CD8-positive, alpha-beta memory T cell (primary cell): ENCODE measurements at regions not wholly inside any gene's neighbourhood (a gene's known extent, or its start where the extent isn't known, plus 50 kb on each side); places are given as distances from the start of the nearest gene placed in this dataset.

Experiments used
- CTCF ChIA-PET: fragments of 350-600 bp; sonication (Branson Sonifier 250); formaldehyde crosslinking; loops from one replicate; lab custom pipeline; 2021; ENCODE audit warnings: antibody characterized with exemption; lab: Charles Lee
- POLR2A ChIA-PET: fragments of 350-600 bp; sonication (Branson Sonifier 250); formaldehyde crosslinking; loops from one replicate; lab custom pipeline; 2021; ENCODE audit warnings: antibody characterized with exemption; lab: Charles Lee
- DNase-seq, 5 donors: peaks; one replicate each; pipeline versions ENCODE4 v3.0.0 to v3.0.0-alpha.2; 2020 to 2022; ENCODE audit warnings: mixed read lengths in 1 of 5
- H3K27ac ChIP-seq: one replicate; pipeline ENCODE4 v1.7.0; 2013; ENCODE audit warnings: low read depth, mild to moderate bottlenecking, low read length, moderate library complexity
- H3K27me3 ChIP-seq: 2 replicates; pipeline ENCODE4 v1.7.0; 2013; ENCODE audit warnings: low read length, mild to moderate bottlenecking; ENCODE audit not compliant: insufficient read depth, poor library complexity, severe bottlenecking
- H3K36me3 ChIP-seq: 2 replicates; pipeline ENCODE4 v1.7.0; 2013; ENCODE audit warnings: mild to moderate bottlenecking, low read length, moderate library complexity; ENCODE audit not compliant: insufficient read depth
- H3K4me1 ChIP-seq: 2 replicates; pipeline ENCODE4 v1.7.0; 2013; ENCODE audit warnings: mild to moderate bottlenecking, low read length, moderate library complexity; ENCODE audit not compliant: insufficient read depth
- H3K4me3 ChIP-seq: 2 replicates; pipeline ENCODE4 v1.7.0; 2013; ENCODE audit warnings: mild to moderate bottlenecking, low read length
- H3K9me3 ChIP-seq: 2 replicates; pipeline ENCODE4 v1.7.0; 2013; ENCODE audit warnings: mild to moderate bottlenecking, low read length
- H3K27ac Mint-ChIP-seq, 8 donors: one replicate each; pipeline ENCODE4 v1.8.0; 2020 to 2021; ENCODE audit warnings: mixed read lengths in 8 of 8, mild to moderate bottlenecking in 6 of 8, inconsistent platforms in 3 of 8, moderate library complexity in 3 of 8
- H3K27me3 Mint-ChIP-seq, 2 donors: one replicate each; pipeline ENCODE4 v1.8.0; 2020 to 2021; ENCODE audit warnings: mixed read lengths in 2 of 2, mild to moderate bottlenecking in 1 of 2, moderate library complexity in 1 of 2
- H3K36me3 Mint-ChIP-seq, 3 donors: one replicate each; pipeline ENCODE4 v1.8.0; 2020 to 2021; ENCODE audit warnings: mixed read lengths in 3 of 3, inconsistent platforms in 1 of 3, mild to moderate bottlenecking in 1 of 3
- H3K4me1 Mint-ChIP-seq, 3 donors: one replicate each; pipeline ENCODE4 v1.8.0; 2020 to 2021; ENCODE audit warnings: mixed read lengths in 3 of 3, inconsistent platforms in 1 of 3, mild to moderate bottlenecking in 1 of 3
- H3K4me3 Mint-ChIP-seq, 7 donors: one replicate each; pipeline ENCODE4 v1.8.0; 2020 to 2021; ENCODE audit warnings: mixed read lengths in 7 of 7, mild to moderate bottlenecking in 6 of 7, moderate library complexity in 4 of 7, inconsistent platforms in 2 of 7
- H3K9me3 Mint-ChIP-seq, 5 donors: one replicate each; pipeline ENCODE4 v1.8.0; 2020 to 2022; ENCODE audit warnings: mixed read lengths in 5 of 5, mild to moderate bottlenecking in 3 of 5, moderate library complexity in 2 of 5, inconsistent platforms in 1 of 5

- no peaks in the 10 kb centered on the region for H3K4me1 ChIP-seq
- no peaks in the 10 kb centered on the region for H3K36me3 ChIP-seq
- no peaks in the 10 kb centered on the region for H3K9me3 ChIP-seq
- Mint-ChIP-seq H3K36me3 (no peaks in the 10 kb centered on the region), H3K9me3 (no peaks in the 10 kb centered on the region), H3K27me3 (no peaks in the 10 kb centered on the region), H3K4me1 (no peaks in the 10 kb centered on the region), H3K4me3 (no peak overlapping the region), H3K27ac (no peak overlapping the region)
- H3K27me3 ChIP-seq: no peaks in the 10 kb centered on the region
- no peak for DNase-seq
- POLR2A ChIA-PET: no interaction called here
- no peak overlapping the region for H3K27ac ChIP-seq
- H3K4me3 ChIP-seq: no peak overlapping the region
- CTCF ChIA-PET: no interaction called here
Observed at GRCh38 chr3:34212175-34212574, 413.7 kb downstream of the PDCD6IP start.

GRCh38 chr3:34212656-34213055, 414.2 kb downstream of the PDCD6IP start:
- Histone ChIP-seq H3K9me3 (no peaks in the 10 kb centered on the region), H3K4me1 (no peaks in the 10 kb centered on the region), H3K4me3 (no peak overlapping the region), H3K27me3 (no peaks in the 10 kb centered on the region), H3K27ac (no peak overlapping the region), H3K36me3 (no peaks in the 10 kb centered on the region)
- H3K4me1 Mint-ChIP-seq: no peaks in the 10 kb centered on the region
- no peak overlapping the region for H3K27ac Mint-ChIP-seq
- H3K4me3 Mint-ChIP-seq: no peak overlapping the region
- POLR2A ChIA-PET: no interaction called here
- no peaks in the 10 kb centered on the region for H3K9me3 Mint-ChIP-seq
- no peak for DNase-seq
- H3K36me3 Mint-ChIP-seq: no peaks in the 10 kb centered on the region
- CTCF ChIA-PET: no interaction called here
- no peaks in the 10 kb centered on the region for H3K27me3 Mint-ChIP-seq

- Mint-ChIP-seq H3K4me1 (no peaks in the 10 kb centered on the region), H3K9me3 (no peaks in the 10 kb centered on the region), H3K4me3 (no peak overlapping the region), H3K27ac (peak overlapping the region in 1 of 8 donors; percentile 34), H3K27me3 (peaks cover 0 to 5% of the 10 kb centered on the region in 2 donors), H3K36me3 (no peaks in the 10 kb centered on the region)
- H3K36me3 ChIP-seq: no peaks in the 10 kb centered on the region
- H3K9me3 ChIP-seq: no peaks in the 10 kb centered on the region
- H3K27ac ChIP-seq: no peak overlapping the region
- no peaks in the 10 kb centered on the region for H3K4me1 ChIP-seq
- no peaks in the 10 kb centered on the region for H3K27me3 ChIP-seq
- POLR2A ChIA-PET: no interaction called here
- CTCF ChIA-PET: no interaction called here
- no peak for DNase-seq
- H3K4me3 ChIP-seq: no peak overlapping the region
Observed at GRCh38 chr3:34213478-34213877, 415.0 kb downstream of the PDCD6IP start.

- no peaks in the 10 kb centered on the region for H3K9me3 ChIP-seq
- DNase-seq: no peak
- no peak overlapping the region for H3K4me3 ChIP-seq
- Mint-ChIP-seq H3K9me3 (no peaks in the 10 kb centered on the region), H3K27ac (no peak overlapping the region), H3K36me3 (no peaks in the 10 kb centered on the region), H3K4me3 (peak overlapping the region in 1 of 7 donors; percentile 1), H3K4me1 (no peaks in the 10 kb centered on the region), H3K27me3 (peaks cover 0 to 8% of the 10 kb centered on the region in 2 donors)
- no peaks in the 10 kb centered on the region for H3K27me3 ChIP-seq
- no peaks in the 10 kb centered on the region for H3K4me1 ChIP-seq
- ChIA-PET CTCF (no interaction called here), POLR2A (no interaction called here)
- no peaks in the 10 kb centered on the region for H3K36me3 ChIP-seq
- no peak overlapping the region for H3K27ac ChIP-seq
Observed at GRCh38 chr3:34216711-34217335, 418.4 kb downstream of the PDCD6IP start.

- peaks cover 3 to 8% of the 10 kb centered on the region in 2 donors for H3K27me3 Mint-ChIP-seq
- H3K27ac ChIP-seq: no peak overlapping the region
- no peak overlapping the region for H3K4me3 ChIP-seq
- H3K9me3 ChIP-seq: no peaks in the 10 kb centered on the region
- no peaks in the 10 kb centered on the region for H3K36me3 Mint-ChIP-seq
- H3K4me1 ChIP-seq: no peaks in the 10 kb centered on the region
- H3K36me3 ChIP-seq: no peaks in the 10 kb centered on the region
- ChIA-PET POLR2A (no interaction called here), CTCF (no interaction called here)
- no peak for DNase-seq
- H3K4me3 Mint-ChIP-seq: no peak overlapping the region
- H3K9me3 Mint-ChIP-seq: no peaks in the 10 kb centered on the region
- H3K27ac Mint-ChIP-seq: no peak overlapping the region
- H3K4me1 Mint-ChIP-seq: no peaks in the 10 kb centered on the region
- no peaks in the 10 kb centered on the region for H3K27me3 ChIP-seq
Observed at GRCh38 chr3:34218706-34219385, 420.4 kb downstream of the PDCD6IP start.

- no peaks in the 10 kb centered on the region for H3K4me1 ChIP-seq
- ChIA-PET POLR2A (no interaction called here), CTCF (no interaction called here)
- no peaks in the 10 kb centered on the region for H3K27me3 ChIP-seq
- Mint-ChIP-seq H3K4me1 (no peaks in the 10 kb centered on the region), H3K9me3 (no peaks in the 10 kb centered on the region), H3K36me3 (no peaks in the 10 kb centered on the region), H3K27me3 (peaks cover 3 to 8% of the 10 kb centered on the region in 2 donors), H3K4me3 (no peak overlapping the region), H3K27ac (no peak overlapping the region)
- H3K36me3 ChIP-seq: no peaks in the 10 kb centered on the region
- H3K27ac ChIP-seq: no peak overlapping the region
- H3K4me3 ChIP-seq: no peak overlapping the region
- no peaks in the 10 kb centered on the region for H3K9me3 ChIP-seq
- DNase-seq: no peak
Observed at GRCh38 chr3:34219556-34219955, 421.1 kb downstream of the PDCD6IP start.

- no peak overlapping the region for H3K27ac ChIP-seq
- H3K27me3 ChIP-seq: no peaks in the 10 kb centered on the region
- no peak overlapping the region for H3K4me3 ChIP-seq
- no peaks in the 10 kb centered on the region for H3K4me1 ChIP-seq
- POLR2A ChIA-PET: no interaction called here
- no peaks in the 10 kb centered on the region for H3K4me1 Mint-ChIP-seq
- no peak overlapping the region for H3K4me3 Mint-ChIP-seq
- H3K27ac Mint-ChIP-seq: no peak overlapping the region
- H3K27me3 Mint-ChIP-seq: peaks cover 0 to 3% of the 10 kb centered on the region in 2 donors
- H3K9me3 ChIP-seq: no peaks in the 10 kb centered on the region
- no peak for DNase-seq
- no peaks in the 10 kb centered on the region for H3K36me3 Mint-ChIP-seq
- CTCF ChIA-PET: no interaction called here
- no peaks in the 10 kb centered on the region for H3K9me3 Mint-ChIP-seq
- no peaks in the 10 kb centered on the region for H3K36me3 ChIP-seq
Observed at GRCh38 chr3:34225821-34226366, 427.5 kb downstream of the PDCD6IP start.

- Histone ChIP-seq H3K4me1 (no peaks in the 10 kb centered on the region), H3K27me3 (no peaks in the 10 kb centered on the region), H3K36me3 (no peaks in the 10 kb centered on the region), H3K27ac (no peak overlapping the region), H3K4me3 (no peak overlapping the region), H3K9me3 (no peaks in the 10 kb centered on the region)
- ChIA-PET POLR2A (no interaction called here), CTCF (no interaction called here)
- Mint-ChIP-seq H3K36me3 (no peaks in the 10 kb centered on the region), H3K27me3 (no peaks in the 10 kb centered on the region), H3K27ac (no peak overlapping the region), H3K9me3 (no peaks in the 10 kb centered on the region), H3K4me1 (no peaks in the 10 kb centered on the region), H3K4me3 (no peak overlapping the region)
- DNase-seq: no peak
Observed at GRCh38 chr3:34229876-34230275, 431.4 kb downstream of the PDCD6IP start.
